DOHH2 (cell line): ENCODE measurements at regions not wholly inside any gene's neighbourhood (a gene's known extent, or its start where the extent isn't known, plus 50 kb on each side); places are given as distances from the start of the nearest gene placed in this dataset.

Source experiments
- H3F3A ChIP-seq: fragments of 200-600 bp; sonication (generic), shearing (Covaris generic); 2 replicates; pipeline ENCODE4 v1.6.0; 2016; ENCODE audit warnings: antibody characterized with exemption, mild to moderate bottlenecking; ENCODE audit not compliant: control insufficient read depth, insufficient read depth
- H3K27ac ChIP-seq: fragments of 200-600 bp; sonication (generic); 2 replicates; pipeline ENCODE4 v1.5.1; 2014; ENCODE audit warnings: low read depth, mild to moderate bottlenecking, low read length, moderate library complexity
- H3K27me3 ChIP-seq: fragments of 200-600 bp; sonication (generic); 2 replicates; pipeline ENCODE4 v1.6.1; 2014; ENCODE audit warnings: mild to moderate bottlenecking, low read length, mixed read lengths; ENCODE audit not compliant: control insufficient read depth
- H3K36me3 ChIP-seq: fragments of 200-600 bp; sonication (generic); 2 replicates; pipeline ENCODE4 v1.6.1; 2014; ENCODE audit warnings: mild to moderate bottlenecking, low read length, moderate library complexity, mixed read lengths; ENCODE audit not compliant: control insufficient read depth
- H3K4me1 ChIP-seq: fragments of 200-600 bp; sonication (generic); 2 replicates; pipeline ENCODE4 v1.6.1; 2014; ENCODE audit warnings: mild to moderate bottlenecking, low read length, mixed read lengths; ENCODE audit not compliant: control insufficient read depth
- H3K4me2 ChIP-seq: fragments of 200-600 bp; sonication (generic); 2 replicates; pipeline ENCODE4 v1.6.0; 2014; ENCODE audit warnings: mild to moderate bottlenecking, low read length, moderate library complexity
- H3K4me3 ChIP-seq: fragments of 200-600 bp; sonication (generic); 2 replicates; pipeline ENCODE4 v1.5.1; 2014; ENCODE audit warnings: mild to moderate bottlenecking, low read length, mixed read lengths
- H3K79me2 ChIP-seq: fragments of 200-600 bp; sonication (generic); 2 replicates; pipeline ENCODE4 v1.6.1; 2014; ENCODE audit warnings: mild to moderate bottlenecking, low read length, mixed read lengths; ENCODE audit not compliant: control insufficient read depth
- H3K9me2 ChIP-seq: fragments of 200-600 bp; sonication (generic); replicated peaks from 2 replicates; pipeline ENCODE4 v1.6.1; 2014; ENCODE audit warnings: mild to moderate bottlenecking, low read length, mixed read lengths; ENCODE audit not compliant: control insufficient read depth
- H3K9me3 ChIP-seq: fragments of 200-600 bp; sonication (generic); 2 replicates; pipeline ENCODE4 v1.6.1; 2014; ENCODE audit warnings: antibody characterized with exemption, low read length, mixed read lengths; ENCODE audit not compliant: control insufficient read depth, insufficient read depth
- H4K20me1 ChIP-seq: fragments of 200-600 bp; sonication (generic); 2 replicates; pipeline ENCODE4 v1.6.0; 2014; ENCODE audit warnings: low read depth, mild to moderate bottlenecking, antibody characterized with exemption, low read length, moderate library complexity; ENCODE audit not compliant: control insufficient read depth, insufficient read depth
- CTCF ChIP-seq: fragments of 200-600 bp; sonication (generic); IDR thresholded peaks from one replicate; pipeline ENCODE4 v1.5.1; 2014; ENCODE audit warnings: antibody characterized with exemption, mild to moderate bottlenecking, low read depth, low read length; ENCODE audit not compliant: poor library complexity, severe bottlenecking
- EZH2phosphoT487 ChIP-seq: fragments of 200-600 bp; sonication (generic); IDR thresholded peaks from 2 replicates; pipeline ENCODE4 v1.6.1; 2017; ENCODE audit warnings: borderline replicate concordance, mild to moderate bottlenecking, antibody characterized with exemption, low read length, moderate library complexity, mixed read lengths

GRCh38 chr16:76985392-76986045, 205.5 kb upstream of the MON1B start:
- Histone ChIP-seq H3K27me3 (no peaks in the 10 kb centered on the region), H3K27ac (no peak overlapping the region), H3K9me2 (no peaks in the 10 kb centered on the region), H3K4me3 (no peak overlapping the region), H3K4me1 (peaks cover 31% of the 10 kb centered on the region), H3F3A (no peaks in the 10 kb centered on the region), H3K79me2 (no peaks in the 10 kb centered on the region), H3K4me2 (no peak overlapping the region), H4K20me1 (no peaks in the 10 kb centered on the region), H3K9me3 (peaks cover 16% of the 10 kb centered on the region; the same call in 1 of the 2 replicates), H3K36me3 (0 out of 2 replicates have a peak, but pooled peaks cover 2% of the 10 kb centered on the region)
- TF ChIP-seq CTCF (no peak), EZH2phosphoT487 (no peak)

GRCh38 chr16:76988526-76988925, 202.5 kb upstream of the MON1B start:
- Histone ChIP-seq H3K36me3 (0 out of 2 replicates have a peak, but pooled peaks cover 2% of the 10 kb centered on the region), H3K27me3 (no peaks in the 10 kb centered on the region), H3K4me1 (peaks cover 27% of the 10 kb centered on the region), H3K27ac (no peak overlapping the region), H3K9me3 (peaks cover 22% of the 10 kb centered on the region; the same call in 1 of the 2 replicates), H3K4me2 (peak overlapping the region; percentile 53), H3K79me2 (no peaks in the 10 kb centered on the region), H4K20me1 (no peaks in the 10 kb centered on the region), H3K9me2 (no peaks in the 10 kb centered on the region), H3F3A (no peaks in the 10 kb centered on the region), H3K4me3 (peak overlapping the region; percentile 16; the same call in 1 of the 2 replicates)
- TF ChIP-seq EZH2phosphoT487 (no peak), CTCF (no peak)

- H3K27me3 ChIP-seq = no peaks in the 10 kb centered on the region
- H3K4me3 ChIP-seq = no peak overlapping the region
- no peak overlapping the region for H3K4me2 ChIP-seq
- H3K79me2 ChIP-seq = no peaks in the 10 kb centered on the region
- H3K9me3 ChIP-seq = peaks cover 3% of the 10 kb centered on the region; the same call in 1 of the 2 replicates
- H3F3A ChIP-seq = no peaks in the 10 kb centered on the region
- H3K9me2 ChIP-seq = no peaks in the 10 kb centered on the region
- no peak overlapping the region for H3K27ac ChIP-seq
- 0 out of 2 replicates have a peak, but pooled peaks cover 2% of the 10 kb centered on the region for H3K4me1 ChIP-seq
- H4K20me1 ChIP-seq = no peaks in the 10 kb centered on the region
- no peaks in the 10 kb centered on the region for H3K36me3 ChIP-seq
- TF ChIP-seq CTCF (no peak), EZH2phosphoT487 (no peak)
These were observed 188.3 kb upstream of the MON1B start for GRCh38 chr16:77002644-77003043.
